BE2C (cell line): ENCODE measurements at regions not wholly inside any gene's neighbourhood (a gene's known extent, or its start where the extent isn't known, plus 50 kb on each side); places are given as distances from the start of the nearest gene placed in this dataset.
"Not testable (repeated sequence)": the region's sequence is repeated elsewhere in the genome, so short reads cannot be mapped to it uniquely, and the experiment has no call there.

Experiments
- DNase-seq: peaks from one replicate; pipeline ENCODE4 v3.0.0-alpha.2; 2020
- H3K27me3 ChIP-seq: fragments of 250-450 bp; sonication (Bioruptor Pico); 2 replicates; pipeline ENCODE4 v1.5.1; 2020; ENCODE audit warnings: mild to moderate bottlenecking
- H3K36me3 ChIP-seq: fragments of 250-450 bp; sonication (Bioruptor Pico); 2 replicates; pipeline ENCODE4 v1.5.1; 2020; ENCODE audit warnings: mild to moderate bottlenecking
- H3K4me1 ChIP-seq: fragments of 250-450 bp; sonication (Bioruptor Pico); 2 replicates; pipeline ENCODE4 v1.5.1; 2020
- H3K4me3 ChIP-seq: 2 replicates; pipeline ENCODE4 v1.5.1; 2011; ENCODE audit warnings: low read depth, low read length
- H3K9me3 ChIP-seq: fragments of 250-450 bp; sonication (Bioruptor Pico); 2 replicates; pipeline ENCODE4 v1.5.1; 2020
- CTCF ChIP-seq: IDR thresholded peaks from 2 replicates; pipeline ENCODE4 v1.5.1; 2012; ENCODE audit warnings: mild to moderate bottlenecking, low read depth, low read length

DNA sequence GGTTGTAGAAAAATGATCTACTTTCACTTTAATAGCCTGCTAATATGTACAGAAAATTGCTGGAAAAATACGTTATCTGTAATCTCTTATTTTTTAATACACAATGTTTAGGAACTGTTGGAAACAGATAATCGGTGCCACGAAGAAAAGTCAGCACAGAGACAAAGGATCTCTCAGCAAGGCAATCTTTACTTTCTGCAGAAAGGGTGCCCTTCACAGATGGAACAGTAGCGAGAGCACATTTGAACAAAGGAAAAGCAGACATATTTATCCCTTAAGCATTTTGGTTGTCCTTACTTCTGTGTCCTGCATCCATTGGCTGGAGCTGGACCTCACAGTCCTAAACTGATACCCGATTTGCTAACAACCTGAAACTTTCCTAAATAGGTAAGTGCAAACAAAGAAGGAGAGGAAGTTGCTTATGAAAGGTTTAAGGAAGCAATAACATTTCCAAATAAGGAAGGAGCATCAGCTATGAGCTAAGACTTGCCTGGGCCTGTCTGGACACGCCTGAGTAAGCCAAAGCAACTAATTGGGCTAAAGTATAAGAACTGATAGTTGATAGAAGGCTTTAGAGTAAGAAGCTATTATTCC, 640.0 kb downstream of the SH2D4B start:
- no peak for TF ChIP-seq CTCF
- no peaks in the 10 kb centered on the region for H3K36me3 ChIP-seq
- H3K4me3 ChIP-seq, result no peak overlapping the region
- H3K9me3 ChIP-seq, result no peaks in the 10 kb centered on the region
- no peaks in the 10 kb centered on the region for H3K27me3 ChIP-seq
- no peaks in the 10 kb centered on the region for H3K4me1 ChIP-seq
- DNase-seq, result no peak

GRCh38 chr10:81179324-81179723, 641.6 kb downstream of the SH2D4B start:
- Histone ChIP-seq H3K9me3 (no peaks in the 10 kb centered on the region), H3K36me3 (no peaks in the 10 kb centered on the region), H3K27me3 (no peaks in the 10 kb centered on the region), H3K4me1 (no peaks in the 10 kb centered on the region), H3K4me3 (no peak overlapping the region)
- DNase-seq, result no peak
- no peak for TF ChIP-seq CTCF

GRCh38 chr10:81179805-81180452, 642.2 kb downstream of the SH2D4B start:
- peak; percentile 63 for TF ChIP-seq CTCF
- peak; percentile 6 for DNase-seq
- no peaks in the 10 kb centered on the region for H3K36me3 ChIP-seq
- H3K9me3 ChIP-seq, result no peaks in the 10 kb centered on the region
- H3K4me3 ChIP-seq, result no peak overlapping the region
- H3K4me1 ChIP-seq, result no peaks in the 10 kb centered on the region
- H3K27me3 ChIP-seq, result no peaks in the 10 kb centered on the region

GRCh38 chr10:81182296-81182695, 644.6 kb downstream of the SH2D4B start:
- Histone ChIP-seq H3K36me3 (no peaks in the 10 kb centered on the region), H3K27me3 (no peaks in the 10 kb centered on the region), H3K4me1 (no peaks in the 10 kb centered on the region), H3K9me3 (no peaks in the 10 kb centered on the region), H3K4me3 (no peak overlapping the region)
- no peak for TF ChIP-seq CTCF
- DNase-seq, result no peak

GRCh38 chr10:81192221-81192788, 654.6 kb downstream of the SH2D4B start:
- no peak for DNase-seq
- Histone ChIP-seq H3K9me3 (no peaks in the 10 kb centered on the region), H3K4me1 (no peaks in the 10 kb centered on the region), H3K27me3 (no peaks in the 10 kb centered on the region), H3K4me3 (no peak overlapping the region), H3K36me3 (no peaks in the 10 kb centered on the region)
- no peak for TF ChIP-seq CTCF

GRCh38 chr10:81200801-81201200, 663.1 kb downstream of the SH2D4B start:
- Histone ChIP-seq H3K36me3 (no peaks in the 10 kb centered on the region), H3K4me3 (no peak overlapping the region), H3K9me3 (no peaks in the 10 kb centered on the region), H3K27me3 (no peaks in the 10 kb centered on the region), H3K4me1 (no peaks in the 10 kb centered on the region)
- no peak for DNase-seq
- no peak for TF ChIP-seq CTCF

GRCh38 chr10:81207359-81207758, 667.6 kb upstream of the NRG3 start:
- H3K9me3 ChIP-seq, H3K27me3 ChIP-seq, DNase-seq, H3K4me1 ChIP-seq, H3K4me3 ChIP-seq, H3K36me3 ChIP-seq: not testable (repeated sequence)
